Hindlimb muscle (tissue), 1 donor: ENCODE measurements at regions not wholly inside any gene's neighbourhood (a gene's known extent, or its start where the extent isn't known, plus 50 kb on each side); places are given as distances from the start of the nearest gene placed in this dataset.

ENCODE experiments used
- DNase-seq: peaks from one replicate; pipeline ENCODE4 v3.0.0-alpha.2; 2013

DNA sequence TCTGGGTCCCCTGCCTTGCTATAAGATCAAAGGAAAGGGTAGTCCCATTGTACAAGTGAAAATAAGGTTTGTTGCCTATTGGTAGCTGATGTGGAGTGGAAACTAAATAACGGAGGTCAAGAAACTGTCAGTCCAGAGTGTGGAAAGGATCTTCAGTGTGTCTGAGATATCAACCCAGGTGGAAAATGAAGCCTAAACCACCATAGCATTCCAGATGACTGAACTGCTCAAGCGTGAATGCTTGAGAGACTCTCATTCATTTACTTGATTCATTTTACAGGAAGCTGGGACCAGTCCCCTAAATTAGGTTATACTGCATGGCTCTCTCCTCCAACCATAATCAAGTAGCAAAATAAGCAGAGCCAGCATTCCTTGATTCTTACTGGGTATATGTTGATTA lies 116.0 kb upstream of the SLC28A3 start:
- DNase-seq, result no peak

DNA sequence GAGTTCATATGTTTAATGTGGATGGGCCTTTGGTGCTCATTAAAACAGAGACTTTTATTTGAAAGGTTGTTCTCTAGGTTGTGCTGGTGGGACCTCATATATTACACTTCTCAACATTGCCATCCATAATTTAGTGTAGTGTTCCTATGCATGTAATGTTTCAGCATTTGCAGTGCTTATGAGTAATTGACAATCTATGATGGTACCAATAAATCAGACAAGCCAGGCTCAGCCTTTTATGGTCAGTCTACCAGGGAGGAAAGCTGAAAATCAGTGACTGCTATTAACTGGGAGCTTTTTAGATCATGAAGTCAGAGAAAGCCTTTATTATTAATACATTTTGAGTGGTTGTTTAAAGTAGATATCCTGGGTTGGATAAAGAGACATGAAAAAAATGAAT lies 120.1 kb upstream of the SLC28A3 start:
- DNase-seq, result no peak

DNA sequence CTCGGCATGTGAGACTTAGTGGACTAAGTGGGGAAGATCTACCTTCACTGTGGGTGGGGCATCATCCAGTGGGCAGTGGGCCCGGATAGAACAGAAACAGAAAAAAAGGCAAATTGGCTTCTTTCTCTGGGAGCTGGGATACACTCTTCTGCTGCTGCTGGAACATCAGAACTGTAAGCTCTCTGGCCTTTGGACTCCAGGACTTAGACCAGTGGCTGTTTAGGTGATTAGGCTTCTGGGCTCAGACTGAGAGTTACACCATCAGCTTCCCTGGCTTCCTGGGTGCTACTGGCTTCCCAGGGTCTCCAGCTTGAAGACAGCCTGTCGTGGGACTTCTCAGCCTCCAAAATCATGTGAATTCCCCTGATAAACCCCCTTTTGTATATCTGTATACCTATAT lies 122.7 kb upstream of the SLC28A3 start:
- no peak for DNase-seq

DNA sequence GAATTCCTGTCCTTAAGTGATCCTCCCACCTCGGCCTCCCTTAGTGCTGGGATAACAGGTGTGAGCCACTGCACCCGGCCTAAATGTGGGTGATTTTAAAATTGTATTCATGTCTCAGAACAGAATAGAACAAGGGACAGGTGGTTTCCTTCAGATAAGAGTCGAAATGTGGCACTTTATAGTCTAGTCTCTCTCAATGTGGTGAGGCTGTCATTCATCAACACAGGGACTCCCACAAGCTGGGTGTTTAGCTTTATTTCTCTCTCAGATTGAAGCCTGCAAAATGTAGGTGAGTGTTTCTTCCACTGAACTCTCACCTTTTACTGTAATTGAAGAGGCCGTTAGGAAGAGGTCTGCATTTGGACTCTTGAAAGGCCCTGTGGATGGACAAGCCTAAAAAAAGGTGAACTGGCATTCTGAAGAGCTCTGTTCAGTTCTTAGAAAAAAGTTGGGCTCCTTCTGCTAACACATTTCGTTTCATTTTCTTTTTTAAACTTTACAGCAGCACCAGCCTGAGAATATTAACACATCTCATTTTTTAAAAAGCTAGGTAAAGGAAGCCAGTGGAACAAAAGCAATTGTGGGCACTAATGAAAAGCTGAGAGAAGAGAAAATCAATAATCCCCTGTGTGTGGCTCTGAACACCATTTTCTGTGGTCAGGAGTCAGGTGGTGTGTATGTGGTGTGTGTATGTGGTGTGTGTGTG lies 126.2 kb upstream of the SLC28A3 start:
- DNase-seq, result no peak

DNA sequence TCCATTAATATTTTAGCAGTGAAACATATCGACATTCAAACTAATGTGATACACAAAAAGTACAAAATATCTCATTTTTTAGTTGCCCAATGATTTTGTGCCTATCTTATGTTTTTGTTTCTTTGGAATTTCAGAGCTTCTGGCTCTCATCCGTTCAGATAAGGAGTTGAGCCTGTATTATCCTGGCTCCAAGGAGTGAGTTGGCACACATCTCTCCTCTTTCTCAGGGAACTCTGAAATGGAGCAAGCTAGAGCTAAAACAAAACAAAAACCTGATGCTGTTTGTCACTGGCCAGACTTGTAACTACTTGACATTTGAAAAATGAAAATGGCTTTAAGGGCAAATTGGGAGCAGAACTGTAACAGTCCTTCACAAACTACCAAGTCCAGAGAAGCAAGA lies 131.3 kb upstream of the SLC28A3 start:
- DNase-seq, result no peak

DNA sequence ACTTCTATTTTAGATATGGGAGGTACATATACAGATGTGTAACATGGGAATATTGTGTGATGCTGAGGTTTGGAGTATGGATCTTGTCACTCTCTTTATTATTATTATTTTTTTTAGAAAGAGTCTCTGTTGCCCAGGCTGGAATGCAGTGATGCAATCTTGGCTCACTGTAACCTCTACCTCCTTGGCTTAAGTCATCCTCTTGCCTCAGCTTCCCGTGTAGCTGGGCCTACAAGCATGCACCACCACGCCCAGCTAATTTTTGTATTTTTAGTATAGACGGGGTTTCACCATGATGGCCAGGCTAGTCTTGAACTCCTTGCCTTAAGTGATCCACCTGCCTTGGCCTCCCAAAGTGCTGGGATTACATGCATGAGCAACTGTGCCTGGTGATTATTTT lies 138.4 kb upstream of the SLC28A3 start:
- DNase-seq, result no peak

DNA sequence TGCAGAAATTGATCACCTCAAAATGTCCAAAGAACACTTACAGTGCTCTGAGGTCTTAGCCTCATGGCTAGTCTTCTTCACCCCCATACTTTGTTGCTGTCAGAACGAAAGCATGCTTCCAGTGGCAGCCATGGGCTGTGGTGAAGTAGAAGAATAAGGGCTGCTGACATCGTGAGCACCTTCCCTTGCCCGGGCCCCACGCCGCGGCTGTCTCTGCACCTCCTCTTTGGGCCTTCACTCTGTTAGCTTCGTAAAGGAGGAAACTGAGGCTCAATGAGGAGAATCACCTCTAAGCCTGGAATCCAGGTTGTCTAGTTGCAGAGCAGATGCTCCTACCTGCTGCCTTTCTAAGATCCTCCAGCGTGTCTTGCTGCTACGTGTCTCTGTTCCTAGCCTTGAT lies 139.5 kb upstream of the SLC28A3 start:
- no peak for DNase-seq

DNA sequence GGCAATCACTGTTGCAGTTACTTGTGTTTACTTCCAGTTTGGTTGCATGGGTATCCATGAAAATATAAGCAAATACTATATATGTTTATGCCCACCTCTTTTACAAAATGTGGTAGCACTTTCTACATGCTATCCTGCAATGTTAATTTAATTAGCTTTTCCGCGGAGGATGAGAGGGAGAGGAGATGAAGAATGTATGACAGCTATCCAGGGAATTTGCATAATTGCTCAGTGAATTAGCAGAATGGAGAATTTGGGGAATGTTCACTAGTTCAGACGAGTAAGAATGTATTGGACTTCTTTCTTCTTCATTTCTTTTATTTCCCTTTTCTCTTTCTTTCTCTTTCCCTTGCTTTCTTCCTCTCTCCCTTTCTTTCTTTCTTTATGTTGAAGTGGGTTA lies 140.7 kb upstream of the SLC28A3 start:
- no peak for DNase-seq

DNA sequence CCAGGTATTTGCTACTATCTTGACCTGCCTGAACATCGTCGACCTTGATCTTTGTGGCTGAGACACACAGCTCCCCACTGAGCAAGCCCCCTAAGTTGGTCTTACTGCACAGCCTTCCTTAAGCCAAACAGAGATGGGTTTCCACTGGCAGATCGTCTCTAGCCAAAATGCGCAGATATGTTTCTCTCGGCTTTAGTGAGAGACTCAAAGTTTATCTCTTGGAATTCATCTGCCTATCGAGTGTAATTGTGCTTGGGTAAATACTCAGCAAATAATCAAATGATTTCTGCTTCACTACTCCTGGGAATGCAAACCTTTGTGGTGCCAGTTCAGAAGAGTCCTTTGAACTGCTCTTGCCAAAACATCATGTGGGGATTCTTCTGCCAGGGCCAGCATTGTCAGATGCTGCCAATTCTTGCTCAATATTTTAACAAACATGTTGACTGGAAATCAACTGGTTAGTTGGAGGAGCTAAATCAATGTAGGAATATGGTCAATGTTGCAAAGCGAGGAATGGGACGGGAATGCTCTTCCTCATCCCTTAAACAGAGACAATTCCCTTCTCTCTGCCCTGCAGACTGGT lies 141.2 kb upstream of the SLC28A3 start:
- DNase-seq, result no peak

DNA sequence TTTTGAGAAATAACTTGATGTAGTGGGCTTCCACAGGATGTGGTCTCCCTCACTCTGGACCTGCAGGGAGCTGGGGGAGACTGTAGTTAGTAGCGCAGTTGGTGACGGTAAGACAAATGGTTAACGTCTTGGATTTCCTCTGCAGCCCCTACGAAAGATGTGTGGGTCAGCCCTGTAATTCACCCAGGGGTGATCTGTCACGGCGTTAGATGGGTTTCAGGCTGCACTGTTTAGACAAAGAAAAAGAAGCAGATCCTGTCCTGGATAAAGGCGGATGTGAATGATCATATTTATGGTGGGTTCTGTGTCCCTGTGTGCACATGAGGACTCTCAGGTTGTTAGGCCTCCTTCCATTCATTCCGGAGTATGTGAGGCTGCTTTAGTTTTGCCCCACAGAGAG lies 142.0 kb upstream of the SLC28A3 start:
- DNase-seq, result no peak

DNA sequence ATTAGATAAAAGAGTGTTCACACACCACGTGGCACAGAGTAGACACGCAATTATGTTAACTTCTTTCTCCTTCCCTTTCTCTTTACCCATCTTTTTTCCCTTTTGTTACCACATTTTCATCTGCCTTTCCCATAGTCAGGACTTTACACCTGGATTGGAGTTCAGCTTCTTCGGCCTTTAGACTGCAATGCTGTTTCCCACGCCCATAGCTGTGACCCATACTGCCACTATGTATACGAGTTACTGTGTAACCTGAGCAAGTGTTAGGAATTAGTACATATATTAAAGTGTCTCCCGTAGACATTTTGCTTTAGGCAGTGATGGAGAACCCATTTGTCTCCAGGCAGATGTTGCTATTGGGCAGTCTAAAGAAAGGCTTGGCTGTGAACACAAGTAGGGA lies 143.6 kb upstream of the SLC28A3 start:
- no peak for DNase-seq

DNA sequence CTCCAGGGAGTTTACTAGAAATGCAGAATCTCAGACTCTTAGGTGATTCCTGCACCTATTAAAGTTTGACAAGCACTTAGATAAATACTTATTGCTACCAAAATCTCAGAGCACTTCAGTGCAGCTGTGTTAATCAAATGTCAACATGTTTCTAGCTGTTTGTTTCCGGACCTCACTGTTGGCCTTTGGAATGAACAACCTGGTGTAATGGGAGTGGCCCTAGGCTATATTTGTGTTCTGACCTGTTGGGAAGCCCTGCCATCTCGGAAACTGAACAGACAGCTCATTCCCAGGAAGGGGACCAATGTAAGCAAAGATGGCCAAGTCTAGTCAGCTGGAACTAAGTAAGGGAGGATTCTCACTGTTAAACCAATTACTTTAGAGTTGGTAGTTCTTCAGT lies 145.0 kb upstream of the SLC28A3 start:
- no peak for DNase-seq

DNA sequence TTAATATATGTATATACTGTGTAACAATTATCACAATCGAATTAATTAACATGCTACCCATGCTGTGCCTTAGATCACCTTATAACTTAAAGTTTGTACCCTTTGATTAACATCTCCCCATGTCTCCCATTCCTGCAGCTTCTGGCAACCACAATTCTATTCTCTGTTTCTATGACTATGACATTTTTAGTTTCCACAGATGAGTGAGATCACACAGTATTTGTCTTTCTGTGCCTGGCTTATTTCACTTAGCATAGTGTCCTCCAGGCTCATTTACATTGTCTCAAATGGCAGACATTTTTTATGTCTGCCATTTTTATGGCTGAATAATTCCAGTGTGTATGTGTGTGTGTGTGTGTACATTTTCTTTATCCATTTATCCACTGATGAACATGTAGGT lies 146.1 kb upstream of the SLC28A3 start:
- DNase-seq, result no peak

DNA sequence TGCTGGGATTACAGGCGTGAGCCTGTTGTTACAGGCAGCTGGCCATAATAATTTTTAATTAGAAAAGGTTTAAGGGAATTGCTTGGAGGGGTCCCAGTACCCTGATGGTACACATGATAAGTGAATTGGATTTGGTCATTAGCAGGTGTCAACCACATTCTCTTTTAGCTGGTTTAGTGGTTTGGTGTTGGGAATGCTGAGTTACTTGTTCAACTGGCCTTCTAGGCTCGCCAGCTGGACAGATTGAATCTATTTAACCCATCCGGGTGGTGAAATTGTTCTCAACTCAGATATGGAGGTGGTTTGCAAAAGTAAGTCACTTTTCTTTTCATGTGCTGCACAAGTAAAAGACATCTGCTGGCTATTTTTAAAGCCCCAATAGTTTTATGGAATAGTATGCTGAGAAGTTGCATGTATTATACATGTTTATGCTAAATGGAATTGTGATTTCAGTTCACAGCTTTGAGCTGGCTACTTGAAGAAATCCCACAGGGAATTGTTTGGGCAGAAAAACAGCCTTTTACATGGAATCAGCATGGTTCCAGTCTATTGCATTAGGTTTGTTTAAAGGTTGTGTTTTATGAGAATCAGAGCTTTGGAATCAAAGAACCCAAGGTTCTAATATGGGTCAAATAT lies 149.8 kb upstream of the SLC28A3 start:
- no peak for DNase-seq

DNA sequence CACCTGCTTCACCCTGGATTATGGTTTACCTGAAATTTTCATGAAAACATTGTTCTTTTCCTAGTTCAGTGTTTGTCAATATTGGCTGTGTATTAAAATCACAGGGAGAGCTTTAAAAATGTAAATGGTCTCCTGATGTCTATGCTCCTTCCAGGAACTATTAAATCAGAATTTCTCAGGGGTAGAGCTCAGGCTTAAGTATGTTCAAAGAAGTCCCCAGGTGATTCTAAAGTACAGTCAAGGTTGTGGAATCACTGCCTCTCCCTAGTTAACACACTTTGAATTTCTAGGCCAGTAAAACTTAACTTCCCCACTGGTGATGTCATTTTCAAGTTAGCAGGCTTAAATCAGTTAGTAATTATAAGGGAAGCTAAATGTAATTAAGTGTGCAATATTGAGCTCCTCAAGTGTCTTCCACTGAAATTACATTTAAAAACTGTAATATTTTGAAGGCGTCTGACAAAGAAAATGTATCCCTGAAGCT lies 150.3 kb upstream of the SLC28A3 start:
- no peak for DNase-seq

DNA sequence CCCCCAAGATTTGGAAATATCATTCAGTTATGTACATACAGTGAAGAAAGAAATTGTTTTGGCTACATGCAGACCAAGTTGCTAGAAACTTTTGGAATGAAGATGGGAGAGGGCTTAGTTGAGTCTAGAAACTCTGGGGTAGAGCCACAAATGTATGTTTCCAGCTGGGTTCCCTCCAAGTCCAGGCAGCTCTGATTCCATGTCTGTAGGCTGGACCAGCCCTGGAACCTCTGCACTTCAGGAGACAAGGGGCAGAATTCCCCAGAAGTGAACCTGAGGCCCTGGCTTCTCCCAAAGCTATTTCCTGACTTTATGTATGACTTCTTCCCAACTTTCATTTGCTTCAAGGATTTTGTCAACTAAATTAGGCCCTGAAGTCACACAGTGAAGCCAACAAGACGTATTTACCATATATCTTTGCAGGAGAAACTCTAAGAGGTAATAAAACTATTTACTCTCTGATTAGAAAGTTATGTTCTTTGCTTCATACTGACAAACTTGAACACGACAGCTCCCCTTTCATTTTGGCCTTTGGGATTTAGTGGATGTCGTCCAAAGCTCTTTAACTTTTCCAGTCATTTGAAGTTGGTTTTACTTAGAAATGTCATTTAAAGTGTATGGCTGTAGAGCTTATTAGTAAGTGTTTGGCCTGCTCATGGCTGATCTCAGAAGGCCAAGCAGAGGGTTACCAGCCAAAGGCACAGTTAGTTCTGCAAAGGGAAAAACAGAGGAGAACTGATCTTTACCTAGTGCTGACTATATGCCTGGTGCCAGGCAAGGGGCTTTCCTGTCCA lies 152.0 kb upstream of the SLC28A3 start:
- no peak for DNase-seq

DNA sequence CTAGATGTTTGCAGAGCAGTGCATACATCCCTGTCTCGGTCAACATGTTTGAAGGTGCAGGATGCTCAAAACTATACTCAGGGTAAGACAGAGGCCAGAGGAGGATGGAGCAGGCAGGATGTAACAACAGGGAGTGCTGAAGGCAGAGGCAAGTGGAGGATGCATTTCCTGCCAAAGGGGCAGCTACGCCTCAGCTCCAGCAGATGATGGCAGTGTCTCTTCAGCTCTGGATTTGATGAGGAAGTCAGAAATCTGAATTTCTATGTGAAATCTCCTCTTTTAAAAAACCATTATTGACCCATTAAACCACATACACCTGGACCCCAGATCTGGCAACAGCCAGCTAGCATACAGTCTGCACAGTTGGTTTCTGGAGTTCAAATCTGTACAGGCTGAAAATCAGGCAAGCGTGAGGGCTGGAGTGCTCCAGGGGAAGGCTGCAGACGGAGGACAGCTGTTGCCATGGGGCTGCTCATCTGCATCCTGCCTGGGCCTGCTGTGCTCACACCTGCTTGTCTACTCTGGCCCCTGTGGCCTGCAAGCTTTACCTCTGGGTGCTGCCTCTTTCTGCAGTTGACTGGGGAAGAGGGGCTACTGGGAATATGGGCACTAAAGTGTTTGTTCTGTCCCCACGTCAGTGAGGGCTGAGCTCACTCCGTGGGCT lies 152.9 kb upstream of the SLC28A3 start:
- DNase-seq, result no peak

DNA sequence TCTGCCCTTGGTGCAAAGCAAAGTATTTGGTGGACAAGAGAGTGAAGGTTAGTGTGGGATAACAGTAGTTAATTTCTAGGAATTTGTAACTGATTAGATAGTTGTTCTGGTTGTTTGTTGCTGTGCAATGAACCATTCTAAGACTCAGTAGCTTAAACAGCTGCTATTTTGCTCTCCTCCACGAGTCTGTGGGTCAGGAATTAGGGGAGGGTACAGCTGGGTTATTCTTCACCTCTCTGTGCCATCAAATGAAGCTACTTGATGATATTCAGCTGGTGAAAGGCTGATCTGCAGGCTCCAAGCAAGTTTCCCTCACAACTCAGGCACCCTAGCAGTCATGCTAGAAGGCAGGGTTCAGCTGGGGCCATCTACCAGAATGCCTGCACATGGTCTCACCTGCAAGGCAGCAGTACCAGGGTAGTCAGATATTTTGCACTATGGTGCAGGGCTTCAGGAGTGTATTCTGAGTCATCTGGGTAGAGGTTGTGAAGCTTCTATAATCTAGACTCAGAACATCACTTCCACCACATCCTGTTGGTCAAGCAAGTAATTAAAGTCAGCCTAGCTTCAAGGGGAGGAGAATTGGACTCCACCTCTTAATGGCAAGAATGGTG lies 159.5 kb upstream of the SLC28A3 start:
- no peak for DNase-seq

DNA sequence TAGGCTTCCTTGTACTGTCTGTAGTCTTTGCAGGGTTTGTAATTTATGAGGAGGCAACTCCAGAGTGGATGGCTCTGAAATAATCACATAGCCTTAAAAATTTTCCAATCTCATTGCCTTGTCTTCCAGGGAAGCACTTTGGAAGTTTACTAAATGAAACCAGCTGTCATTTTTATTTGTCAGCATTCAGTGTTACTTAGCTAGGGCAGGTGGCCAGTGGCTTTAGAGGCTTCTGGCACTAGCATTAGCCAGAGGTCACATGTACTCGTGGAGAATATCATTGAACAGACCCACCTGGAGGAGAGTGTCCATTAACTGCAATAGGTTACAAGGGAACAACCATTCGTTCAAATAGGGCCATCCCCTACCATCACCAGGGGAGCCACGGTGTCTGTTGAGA lies 160.3 kb upstream of the SLC28A3 start:
- no peak for DNase-seq

DNA sequence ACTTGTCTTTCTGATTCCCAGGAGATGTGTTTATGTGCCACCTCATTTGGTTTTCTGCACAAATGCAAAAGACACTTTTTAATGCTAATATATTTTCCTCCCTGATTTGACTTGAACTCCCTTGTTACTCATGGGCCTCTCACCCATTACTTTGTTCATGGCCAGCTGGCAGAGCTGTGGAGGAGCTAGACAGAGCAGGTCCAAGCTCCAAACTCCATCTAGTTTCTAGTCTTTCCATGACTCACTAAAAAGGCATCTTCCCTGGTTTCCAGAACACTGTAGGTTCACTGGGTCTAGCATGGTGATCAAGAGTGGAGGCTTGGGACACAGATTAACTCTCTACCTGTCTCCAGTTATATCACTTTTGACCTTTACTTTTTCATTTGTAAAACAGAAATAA lies 161.0 kb upstream of the SLC28A3 start:
- no peak for DNase-seq

DNA sequence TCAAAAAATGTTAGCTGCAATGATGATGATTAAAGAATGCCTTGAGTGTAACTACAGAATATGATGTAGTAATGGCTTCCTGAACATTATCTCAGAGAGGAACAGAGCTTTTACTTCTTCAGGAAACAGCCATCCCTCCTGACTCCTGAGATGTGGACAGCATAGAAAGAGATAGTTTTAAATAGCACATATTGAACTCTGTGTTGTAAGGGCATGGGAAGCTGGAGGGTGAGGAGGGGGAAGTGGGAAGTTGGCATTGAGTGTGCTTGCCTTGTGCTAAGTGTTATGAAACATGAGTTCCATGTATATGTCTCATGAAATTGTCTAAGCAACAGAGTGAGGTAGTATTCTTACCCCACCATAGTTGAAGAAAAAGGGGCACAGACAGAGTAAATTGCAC lies 161.5 kb upstream of the SLC28A3 start:
- DNase-seq, result no peak

DNA sequence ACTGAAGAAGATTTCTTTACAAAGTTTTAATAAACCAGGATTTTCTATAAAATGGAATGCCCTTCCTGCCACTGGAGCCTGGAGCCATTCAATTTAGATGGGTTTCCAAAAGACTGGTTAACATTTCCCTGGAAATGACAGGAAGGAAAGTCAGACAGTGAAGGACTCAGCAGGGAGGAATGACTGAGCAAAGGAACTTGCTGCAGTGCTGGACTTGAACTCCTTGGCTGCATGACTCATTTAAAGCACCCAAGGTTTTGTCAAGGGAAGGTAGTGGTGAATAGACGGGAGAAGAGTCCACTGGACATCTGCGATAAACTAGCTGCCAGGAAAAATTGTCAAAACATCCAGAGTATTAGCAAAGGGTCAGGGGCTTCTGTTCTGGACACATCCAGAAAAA lies 163.8 kb upstream of the SLC28A3 start:
- no peak for DNase-seq
